ENCODE measurements at regions not wholly inside any gene's neighbourhood (a gene's known extent, or its start where the extent isn't known, plus 50 kb on each side); places are given as distances from the start of the nearest gene placed in this dataset.
A peak's percentile ranks its signal among the peaks of the same experiment; 100 is the strongest.
"Not testable (repeated sequence)": the region's sequence is repeated elsewhere in the genome, so short reads cannot be mapped to it uniquely, and the experiment has no call there.

GRCh38 chr13:44024167-44024845, 144.6 kb downstream of the LACC1 start:
- no peak for DNase-seq

- no peak for DNase-seq
Measured at GRCh38 chr13:44024846-44025195, 145.1 kb downstream of the LACC1 start.

- DNase-seq = no peak
Measured at GRCh38 chr13:44026194-44026593, 146.5 kb downstream of the LACC1 start.

- DNase-seq = no peak
Measured at GRCh38 chr13:44028734-44029133, 149.0 kb downstream of the LACC1 start.

GRCh38 chr13:44030615-44031014, 150.9 kb downstream of the LACC1 start:
- DNase-seq = no peak

GRCh38 chr13:44031555-44031954, 151.9 kb downstream of the LACC1 start:
- no peak for DNase-seq

GRCh38 chr13:44032802-44033201, 153.1 kb downstream of the LACC1 start:
- no peak for DNase-seq

- DNase-seq = no peak
Measured at GRCh38 chr13:44035400-44035799, 155.7 kb downstream of the LACC1 start.

GRCh38 chr13:44040070-44040817, 160.5 kb downstream of the LACC1 start:
- no peak for DNase-seq

- no peak for DNase-seq
Measured at GRCh38 chr13:44040818-44041100, 161.1 kb downstream of the LACC1 start.

- DNase-seq = no peak
Measured at GRCh38 chr13:44044547-44045179, 165.0 kb downstream of the LACC1 start.

GRCh38 chr13:44045180-44045562, 165.5 kb downstream of the LACC1 start:
- DNase-seq = no peak

- DNase-seq = no peak
Measured at GRCh38 chr13:44046428-44046827, 166.7 kb downstream of the LACC1 start.

- DNase-seq = no peak
Measured at GRCh38 chr13:44048326-44048725, 168.6 kb downstream of the LACC1 start.

- DNase-seq = no peak
Measured at GRCh38 chr13:44049081-44049945, 169.6 kb downstream of the LACC1 start.

- DNase-seq = peak; percentile 53
Measured at GRCh38 chr13:44050450-44051063, 170.9 kb downstream of the LACC1 start.

GRCh38 chr13:44051405-44051804, 171.7 kb downstream of the LACC1 start:
- no peak for DNase-seq

- DNase-seq = no peak
Measured at GRCh38 chr13:44051918-44052675, 172.4 kb downstream of the LACC1 start.

GRCh38 chr13:44052780-44053184, 173.1 kb downstream of the LACC1 start:
- DNase-seq = no peak

GRCh38 chr13:44053208-44053607, 173.5 kb downstream of the LACC1 start:
- DNase-seq = no peak

GRCh38 chr13:44054525-44054924, 174.8 kb downstream of the LACC1 start:
- no peak for DNase-seq

- not testable (repeated sequence) for DNase-seq
Measured at GRCh38 chr13:44055681-44056080, 176.0 kb downstream of the LACC1 start.
